Effector CD8-positive, alpha-beta T cell (primary cell): ENCODE measurements at regions not wholly inside any gene's neighbourhood (a gene's known extent, or its start where the extent isn't known, plus 50 kb on each side); places are given as distances from the start of the nearest gene placed in this dataset.
"Not testable (repeated sequence)": the region's sequence is repeated elsewhere in the genome, so short reads cannot be mapped to it uniquely, and the experiment has no call there.

ENCODE experiments used
- DNase-seq: peaks from one replicate; lab custom pipeline; 2025; lab: John Stamatoyannopoulos, UW

- DNase-seq, result no peak
Observed at GRCh38 chr12:123061441-123062205, 81.1 kb downstream of the ARL6IP4 start.

DNA sequence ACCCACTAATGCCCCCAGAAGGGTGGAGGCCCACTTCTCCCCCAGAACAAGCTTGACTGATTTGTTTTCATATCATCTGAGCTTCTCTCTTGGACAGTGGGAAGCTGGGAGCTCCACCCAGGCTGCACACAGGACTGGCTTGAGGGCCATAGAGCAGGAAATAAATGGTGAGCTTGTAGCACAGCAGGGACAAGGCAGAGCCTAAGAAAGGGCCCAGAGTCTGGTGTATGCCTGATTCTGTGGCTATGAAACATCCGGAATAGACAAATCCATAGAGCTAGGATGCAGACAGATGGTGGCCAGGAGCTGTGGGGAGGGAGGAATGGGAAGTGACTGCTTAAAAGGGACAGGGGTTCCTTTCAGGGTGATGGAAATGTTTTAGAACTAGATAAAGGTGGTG, 79.0 kb downstream of the ARL6IP4 start:
- no peak for DNase-seq

DNA sequence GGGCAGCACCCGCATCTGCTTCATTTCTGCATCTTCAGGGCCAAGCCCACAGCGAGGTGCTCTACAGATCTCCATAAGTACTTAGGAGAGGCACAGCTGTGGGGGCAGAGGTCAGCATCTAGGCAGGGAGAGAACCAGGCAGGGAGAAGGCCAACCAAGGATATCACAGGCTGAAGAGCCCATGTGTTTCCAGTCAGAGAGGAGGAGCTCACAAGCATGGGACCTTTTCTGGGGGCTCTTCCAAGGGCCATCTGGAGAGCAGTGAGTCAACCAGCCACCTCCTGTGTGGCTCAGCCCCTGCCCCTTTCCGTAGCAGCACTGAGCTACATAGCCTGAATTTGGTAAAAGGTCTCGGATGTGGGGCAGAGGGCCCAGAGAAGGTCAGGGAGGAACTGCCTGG, 78.5 kb downstream of the ARL6IP4 start:
- no peak for DNase-seq

DNA sequence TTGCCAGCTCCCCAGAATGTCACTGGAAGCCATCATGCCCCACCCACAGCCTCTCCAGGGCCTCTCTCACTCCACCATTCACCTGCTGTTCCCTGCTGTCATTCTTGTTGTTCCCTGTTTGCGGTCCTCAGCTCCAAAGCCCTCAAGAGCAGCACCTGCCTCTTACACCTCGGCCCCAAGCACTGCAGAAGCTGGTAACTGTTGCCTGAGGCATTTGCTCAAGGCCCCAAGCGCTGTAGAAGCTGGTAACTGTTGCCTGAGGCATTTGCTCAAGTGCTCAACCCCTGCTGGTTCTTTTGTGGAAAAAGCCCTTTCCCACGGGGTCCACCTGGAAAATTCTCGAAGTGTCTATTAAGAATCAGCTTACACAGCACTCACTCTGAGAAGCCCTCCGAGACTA, 78.0 kb downstream of the ARL6IP4 start:
- no peak for DNase-seq

- no peak for DNase-seq
Observed at GRCh38 chr12:123057513-123058265, 77.2 kb downstream of the ARL6IP4 start.

DNA sequence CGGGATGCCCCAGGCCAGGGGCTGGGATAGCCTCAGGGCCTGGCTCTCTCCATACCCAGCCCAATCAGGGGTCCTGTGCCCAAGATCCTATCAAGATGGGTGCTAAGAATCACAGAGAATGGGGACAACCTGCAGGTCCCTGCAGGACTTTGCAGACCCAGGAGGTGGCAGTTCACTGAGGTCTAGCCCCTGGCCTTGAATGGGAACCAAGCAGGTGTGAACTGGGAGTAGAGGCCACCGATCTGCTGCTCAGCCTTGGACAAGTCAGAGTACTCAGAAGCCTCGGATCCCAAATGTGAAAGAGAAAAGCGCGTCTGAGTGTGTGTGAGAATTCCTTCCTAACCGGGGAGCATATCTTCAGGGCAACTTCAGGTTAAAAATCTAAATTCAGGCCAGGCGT, 76.2 kb downstream of the ARL6IP4 start:
- no peak for DNase-seq

GRCh38 chr12:123056053-123056452, 75.6 kb downstream of the ARL6IP4 start:
- no peak for DNase-seq

DNA sequence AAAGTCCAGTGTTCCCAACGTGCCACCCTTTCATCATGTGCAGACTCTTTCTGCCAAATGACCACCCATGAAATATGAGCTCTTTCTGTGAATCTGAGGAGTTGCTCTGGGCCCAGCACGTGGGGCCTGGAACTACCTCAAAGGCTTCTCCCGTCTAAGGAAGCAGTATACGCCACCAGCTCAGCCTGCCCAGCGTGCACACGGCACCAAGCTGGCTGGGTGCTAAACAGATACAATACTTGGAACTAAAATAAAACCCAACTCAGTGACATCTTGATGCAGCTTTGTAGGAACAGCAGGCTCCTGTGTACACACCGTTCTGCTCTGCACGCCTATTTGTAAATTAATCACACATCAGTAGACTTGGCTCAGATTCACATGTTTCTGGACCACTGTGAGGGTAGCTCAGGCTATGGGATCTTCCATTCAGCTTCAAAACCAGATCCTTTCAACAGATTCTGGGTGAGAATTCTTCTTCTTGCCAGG, 74.8 kb downstream of the ARL6IP4 start:
- no peak for DNase-seq

- DNase-seq, result no peak
Observed at GRCh38 chr12:123054371-123054770, 73.9 kb downstream of the ARL6IP4 start.

- no peak for DNase-seq
Observed at GRCh38 chr12:123051556-123051955, 71.1 kb downstream of the ARL6IP4 start.

DNA sequence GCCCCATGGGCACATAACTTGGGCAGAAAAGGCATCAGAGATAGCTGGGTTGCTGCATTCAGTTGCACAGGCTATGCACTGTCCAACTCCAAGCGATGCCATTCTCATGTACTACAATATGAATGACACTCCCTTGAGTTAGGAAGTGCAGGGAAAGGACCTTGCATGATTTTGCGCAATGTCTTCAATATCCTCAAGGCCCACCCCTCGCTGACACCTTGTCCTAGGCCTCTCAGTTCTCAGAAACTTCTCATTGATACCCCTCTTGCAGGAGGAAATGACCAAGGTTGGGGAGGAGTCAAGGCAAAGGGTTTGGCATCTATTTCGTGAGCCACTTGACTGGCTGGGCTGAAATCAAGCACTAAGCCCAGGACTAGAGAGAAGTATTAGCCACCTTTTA, 70.4 kb downstream of the ARL6IP4 start:
- DNase-seq, result no peak

DNA sequence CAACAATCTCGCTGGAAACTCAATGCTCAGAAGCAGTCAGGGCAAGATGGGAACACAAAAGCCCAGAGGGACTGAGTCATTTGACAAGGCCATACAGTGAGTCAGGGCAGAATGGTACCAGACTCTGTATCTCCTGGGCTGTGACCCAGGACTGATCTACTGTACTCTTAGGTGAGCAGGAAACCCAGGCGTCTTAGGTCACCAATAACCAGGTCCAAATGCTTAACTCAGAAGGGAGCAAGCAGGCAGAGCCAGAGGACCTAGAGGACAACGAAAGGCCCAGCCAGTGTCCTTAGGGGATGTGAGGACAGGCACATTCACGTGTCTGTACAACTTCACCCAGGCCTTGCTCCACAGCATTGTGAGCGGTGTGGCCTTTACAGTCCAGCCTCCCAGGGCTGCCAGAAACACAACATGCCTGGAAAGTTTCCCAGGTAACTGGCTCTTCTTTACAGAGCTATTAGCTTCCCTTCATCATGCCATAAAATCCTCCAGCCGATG, 69.9 kb downstream of the ARL6IP4 start:
- no peak for DNase-seq

- DNase-seq, result no peak
Observed at GRCh38 chr12:123049398-123050240, 69.1 kb downstream of the ARL6IP4 start.

- DNase-seq, result not testable (repeated sequence)
Observed at GRCh38 chr12:123047892-123048291, 67.4 kb downstream of the ARL6IP4 start.

GRCh38 chr12:123047289-123047688, 66.8 kb downstream of the ARL6IP4 start:
- no peak for DNase-seq

DNA sequence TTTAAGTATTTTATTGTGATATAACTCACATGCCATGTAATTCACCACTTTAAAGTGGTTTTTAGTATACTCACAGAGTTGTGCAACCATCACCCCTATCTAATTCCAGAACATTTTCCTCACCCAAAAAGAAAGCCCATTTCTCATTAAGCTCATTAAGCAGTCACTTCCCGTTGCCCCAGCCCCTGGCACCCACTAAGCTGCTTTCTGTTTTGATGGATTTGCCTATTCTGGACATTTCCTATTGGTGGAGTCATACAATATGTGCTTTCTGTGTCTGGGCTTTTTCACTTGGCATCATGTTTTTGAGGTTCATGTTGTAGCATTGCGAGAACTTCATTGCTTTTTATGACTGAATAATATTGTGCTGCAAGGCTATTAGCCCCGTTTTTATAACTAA, 66.0 kb downstream of the ARL6IP4 start:
- DNase-seq, result no peak

GRCh38 chr12:123045678-123046077, 65.2 kb downstream of the ARL6IP4 start:
- no peak for DNase-seq

DNA sequence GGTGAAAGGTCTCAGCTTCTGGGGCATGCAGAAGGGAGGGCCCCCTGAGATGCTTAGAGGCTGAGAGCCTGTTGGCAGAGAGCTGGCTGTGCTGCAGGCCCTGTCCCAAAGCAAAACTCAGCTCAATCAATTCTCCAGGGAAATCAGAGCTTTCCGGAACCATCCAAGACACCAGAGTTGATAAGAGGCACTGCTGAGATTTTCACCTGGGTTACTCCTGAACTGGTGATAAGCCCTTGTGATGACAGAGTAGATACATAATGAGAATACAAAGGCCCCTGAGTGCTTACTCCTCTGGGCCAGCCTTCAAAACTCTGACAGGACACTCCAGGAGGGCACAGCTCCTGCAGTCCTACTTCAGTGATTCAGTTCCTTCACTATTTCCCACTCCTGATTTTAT, 63.9 kb downstream of the ARL6IP4 start:
- DNase-seq, result no peak

GRCh38 chr12:123043536-123044001, 63.1 kb downstream of the ARL6IP4 start:
- peak; percentile 20 for DNase-seq

DNA sequence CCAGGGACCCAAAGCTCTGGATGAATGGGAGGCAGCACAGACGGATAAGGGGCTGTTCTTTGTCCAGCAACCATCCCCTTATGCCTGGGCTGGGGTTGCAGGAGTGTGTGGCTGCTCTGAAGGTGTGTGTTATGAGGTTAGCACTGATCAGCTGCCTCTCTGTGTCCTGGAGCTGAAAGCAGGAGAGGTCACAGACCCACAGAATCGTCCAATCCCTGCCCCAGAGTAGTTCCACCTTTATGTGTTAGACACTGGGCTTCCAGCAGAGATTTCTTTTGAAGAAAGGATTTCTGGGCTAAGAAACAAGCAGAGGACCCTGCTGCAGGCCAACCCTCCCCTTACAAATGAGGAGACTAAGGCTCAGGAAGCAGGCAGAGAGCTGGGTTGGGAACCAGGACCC, 62.4 kb downstream of the ARL6IP4 start:
- no peak for DNase-seq

DNA sequence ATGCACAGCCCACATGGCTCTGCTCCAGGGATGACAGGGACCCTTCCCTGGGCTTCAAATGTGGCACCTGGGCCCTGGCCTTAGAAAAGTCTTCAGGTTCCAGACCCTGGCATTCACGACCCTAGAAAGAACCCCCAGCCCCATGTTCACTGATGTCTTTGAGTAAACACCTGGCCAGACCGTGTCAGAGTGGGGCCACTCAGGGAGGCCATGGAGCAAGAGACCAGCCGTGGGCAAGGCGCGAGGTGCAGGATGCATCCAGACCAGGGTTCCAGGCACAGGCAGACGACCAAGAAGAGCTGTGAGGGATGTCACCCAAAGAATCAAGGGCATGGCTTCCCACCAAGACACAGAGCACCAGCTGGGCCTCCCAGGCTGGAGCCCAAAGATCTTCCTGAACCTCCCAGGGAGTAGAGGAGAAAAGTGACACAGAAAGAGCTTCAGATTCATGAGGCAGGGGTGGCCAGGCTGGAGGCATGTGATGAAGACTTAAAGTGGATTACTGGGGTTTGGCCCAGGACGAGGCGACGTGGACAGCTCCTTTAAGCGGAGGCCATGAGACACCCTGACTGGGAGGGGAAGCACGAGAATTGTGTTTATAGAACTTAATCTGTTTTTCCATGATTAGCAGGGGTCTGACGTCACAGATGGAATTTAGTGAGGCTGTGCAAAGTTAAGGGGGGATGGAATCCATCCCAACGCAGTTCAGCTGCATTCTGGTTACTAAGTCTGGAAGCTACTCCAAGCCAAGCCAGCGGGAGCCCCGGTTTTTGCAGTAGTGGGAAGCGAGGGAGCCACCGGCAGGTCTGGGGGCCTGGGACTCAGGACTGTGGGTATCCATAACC, 61.6 kb downstream of the ARL6IP4 start:
- DNase-seq, result no peak
